ENCODE measurements at regions not wholly inside any gene's neighbourhood (a gene's known extent, or its start where the extent isn't known, plus 50 kb on each side); places are given as distances from the start of the nearest gene placed in this dataset.

GRCh38 chr9:28762167-28762566, 1188.9 kb upstream of the C9orf72 start:
- TF ChIP-seq CTCF (IDR thresholded peaks at IDR 0.05) (no peak), POLR2A (IDR thresholded peaks at IDR 0.05) (no peak)
